ENCODE measurements at regions not wholly inside any gene's neighbourhood (a gene's known extent, or its start where the extent isn't known, plus 50 kb on each side); places are given as distances from the start of the nearest gene placed in this dataset.

GRCh38 chr16:60481591-60481990 lies 1554.6 kb downstream of the CDH8 start:
- TF ChIP-seq CTCF (IDR thresholded peaks at IDR 0.05), result no peak
- TF ChIP-seq POLR2A (IDR thresholded peaks at IDR 0.05), result no peak
